Hepatocyte (in vitro differentiated cells): ENCODE measurements at regions not wholly inside any gene's neighbourhood (a gene's known extent, or its start where the extent isn't known, plus 50 kb on each side); places are given as distances from the start of the nearest gene placed in this dataset.

Experiments
- DNase-seq: peaks from one replicate; pipeline ENCODE4 v3.0.0-alpha.2; 2016; ENCODE audit warnings: low spot score
- H2AFZ ChIP-seq: fragments of 200-600 bp; sonication (generic); 2 replicates; pipeline ENCODE4 v1.6.0; 2016; ENCODE audit warnings: antibody characterized with exemption, mild to moderate bottlenecking
- H3K27ac ChIP-seq: fragments of 200-600 bp; sonication (generic); 2 replicates; pipeline ENCODE4 v1.5.1; 2016; ENCODE audit warnings: mild to moderate bottlenecking
- H3K27me3 ChIP-seq: fragments of 200-600 bp; sonication (generic); 2 replicates; pipeline ENCODE4 v1.6.1; 2016
- H3K36me3 ChIP-seq: fragments of 200-600 bp; sonication (generic); replicated peaks from 2 replicates; pipeline ENCODE4 v1.5.1; 2016; ENCODE audit warnings: low read depth; ENCODE audit not compliant: insufficient read depth
- H3K4me1 ChIP-seq: fragments of 200-600 bp; sonication (generic); 2 replicates; pipeline ENCODE4 v1.5.1; 2016; ENCODE audit warnings: mild to moderate bottlenecking, moderate library complexity; ENCODE audit not compliant: insufficient read depth
- H3K4me2 ChIP-seq: fragments of 200-600 bp; sonication (generic); 2 replicates; pipeline ENCODE4 v1.6.0; 2016
- H3K4me3 ChIP-seq: fragments of 200-600 bp; sonication (generic); 2 replicates; pipeline ENCODE4 v1.5.1; 2016; ENCODE audit warnings: mild to moderate bottlenecking
- H3K79me2 ChIP-seq: fragments of 200-600 bp; sonication (generic); 2 replicates; pipeline ENCODE4 v1.6.0; 2017; ENCODE audit warnings: mild to moderate bottlenecking
- H3K9me2 ChIP-seq: fragments of 200-600 bp; sonication (generic); replicated peaks from 2 replicates; pipeline ENCODE4 v1.6.0; 2017; ENCODE audit warnings: mild to moderate bottlenecking; ENCODE audit not compliant: insufficient read depth
- H3K9me3 ChIP-seq: fragments of 200-600 bp; sonication (generic); 2 replicates; pipeline ENCODE4 v1.5.1; 2016; ENCODE audit warnings: low read depth, mild to moderate bottlenecking
- H4K20me1 ChIP-seq: fragments of 200-600 bp; sonication (generic); 2 replicates; pipeline ENCODE4 v1.6.0; 2016; ENCODE audit warnings: mild to moderate bottlenecking; ENCODE audit not compliant: insufficient read depth, poor library complexity, severe bottlenecking
- EZH2 ChIP-seq: fragments of 200-600 bp; sonication (generic); IDR thresholded peaks from 2 replicates; pipeline ENCODE4 v1.6.1; 2016; ENCODE audit warnings: antibody characterized with exemption, mild to moderate bottlenecking, borderline replicate concordance
- EZH2phosphoT487 ChIP-seq: fragments of 200-600 bp; sonication (generic); IDR thresholded peaks from one replicate; pipeline ENCODE4 v1.6.1; 2018; ENCODE audit warnings: antibody characterized with exemption, mild to moderate bottlenecking, low read depth, moderate library complexity; ENCODE audit not compliant: unreplicated experiment, severe bottlenecking
- WGBS: methylation state at CpG from one replicate; pipeline ENCODE4 v1.1.6; 2016; ENCODE audit warnings: low lambda C conversion rate; ENCODE audit errors: missing lambda C conversion rate; 5-methylcytosine and 5-hydroxymethylcytosine counted together
- TF ChIP-seq, protein P1 (sequence below): fragments of 200-600 bp; sonication (generic); IDR thresholded peaks from 2 replicates; pipeline ENCODE4 v1.5.1; 2016; ENCODE audit warnings: antibody characterized with exemption, mild to moderate bottlenecking; ENCODE audit not compliant: poor library complexity

DNA sequence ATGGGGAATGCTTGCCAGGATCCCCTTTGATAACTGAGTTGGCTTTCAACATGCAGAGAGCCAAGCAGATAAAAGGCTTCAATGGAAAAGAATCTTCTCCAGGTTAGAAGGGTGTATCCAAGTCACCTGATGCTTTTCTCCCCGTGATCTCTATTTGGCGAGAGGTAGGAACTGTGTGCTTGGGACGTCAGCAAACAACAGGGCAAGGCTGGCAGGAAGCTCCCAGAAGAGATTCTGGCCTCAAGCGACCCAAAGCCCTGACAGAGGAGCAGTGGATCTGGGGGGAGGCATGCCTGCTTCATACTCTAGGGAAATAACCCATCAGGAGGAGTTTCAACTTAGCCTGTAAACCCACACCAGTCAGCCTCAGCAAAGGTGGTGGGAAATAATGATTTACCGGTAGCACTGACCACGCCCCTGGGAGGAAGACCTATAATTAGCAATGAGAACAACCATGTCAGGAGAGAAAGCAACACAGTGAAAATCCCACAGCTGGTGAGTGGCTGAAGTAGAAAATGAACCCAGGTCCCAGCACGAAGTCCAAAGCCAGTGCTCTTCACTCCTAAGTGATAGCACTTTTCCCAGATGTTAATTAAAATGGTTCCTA, 76.3 kb upstream of the SEC11C start:
- no peaks in the 10 kb centered on the region for H4K20me1 ChIP-seq
- TF ChIP-seq EZH2phosphoT487, result no peak
- no peak for TF ChIP-seq EZH2
- TF ChIP-seq, protein P1, sequence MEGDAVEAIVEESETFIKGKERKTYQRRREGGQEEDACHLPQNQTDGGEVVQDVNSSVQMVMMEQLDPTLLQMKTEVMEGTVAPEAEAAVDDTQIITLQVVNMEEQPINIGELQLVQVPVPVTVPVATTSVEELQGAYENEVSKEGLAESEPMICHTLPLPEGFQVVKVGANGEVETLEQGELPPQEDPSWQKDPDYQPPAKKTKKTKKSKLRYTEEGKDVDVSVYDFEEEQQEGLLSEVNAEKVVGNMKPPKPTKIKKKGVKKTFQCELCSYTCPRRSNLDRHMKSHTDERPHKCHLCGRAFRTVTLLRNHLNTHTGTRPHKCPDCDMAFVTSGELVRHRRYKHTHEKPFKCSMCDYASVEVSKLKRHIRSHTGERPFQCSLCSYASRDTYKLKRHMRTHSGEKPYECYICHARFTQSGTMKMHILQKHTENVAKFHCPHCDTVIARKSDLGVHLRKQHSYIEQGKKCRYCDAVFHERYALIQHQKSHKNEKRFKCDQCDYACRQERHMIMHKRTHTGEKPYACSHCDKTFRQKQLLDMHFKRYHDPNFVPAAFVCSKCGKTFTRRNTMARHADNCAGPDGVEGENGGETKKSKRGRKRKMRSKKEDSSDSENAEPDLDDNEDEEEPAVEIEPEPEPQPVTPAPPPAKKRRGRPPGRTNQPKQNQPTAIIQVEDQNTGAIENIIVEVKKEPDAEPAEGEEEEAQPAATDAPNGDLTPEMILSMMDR, result no peak
- no peak overlapping the region for H3K27ac ChIP-seq
- WGBS, result 71% methylated on average over 7 of the region's 7 CpGs
- H3K9me2 ChIP-seq, result no peaks in the 10 kb centered on the region
- H3K79me2 ChIP-seq, result no peaks in the 10 kb centered on the region
- no peak overlapping the region for H3K4me2 ChIP-seq
- H3K36me3 ChIP-seq, result no peaks in the 10 kb centered on the region
- no peak for DNase-seq
- peaks cover 10% of the 10 kb centered on the region for H3K4me1 ChIP-seq
- H3K9me3 ChIP-seq, result no peaks in the 10 kb centered on the region
- no peak overlapping the region for H2AFZ ChIP-seq
- no peak overlapping the region for H3K4me3 ChIP-seq
- no peaks in the 10 kb centered on the region for H3K27me3 ChIP-seq

DNA sequence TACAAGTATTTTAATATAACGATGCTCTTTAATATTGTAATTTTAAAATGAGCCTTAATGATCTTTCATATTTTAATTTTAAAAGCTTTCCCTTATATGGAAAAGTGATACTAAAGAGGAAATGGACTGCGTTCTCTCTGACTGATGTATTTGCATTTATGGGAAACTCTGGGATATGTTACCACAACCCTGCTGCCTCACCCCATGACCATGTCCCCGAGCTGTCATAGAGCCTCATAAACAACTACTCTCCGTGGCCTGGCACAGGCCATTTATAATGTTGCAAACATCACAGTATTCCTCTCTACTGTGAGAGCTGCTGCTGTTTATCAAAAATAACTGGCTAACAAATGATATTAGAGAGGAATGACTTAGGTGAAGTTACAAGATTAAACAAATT, 75.8 kb upstream of the SEC11C start:
- Histone ChIP-seq H3K4me1 (peaks cover 10% of the 10 kb centered on the region), H2AFZ (no peak overlapping the region), H3K4me2 (no peak overlapping the region), H3K9me2 (no peaks in the 10 kb centered on the region), H3K79me2 (no peaks in the 10 kb centered on the region), H3K36me3 (no peaks in the 10 kb centered on the region), H3K4me3 (no peak overlapping the region), H4K20me1 (no peaks in the 10 kb centered on the region), H3K27me3 (no peaks in the 10 kb centered on the region), H3K9me3 (no peaks in the 10 kb centered on the region), H3K27ac (no peak overlapping the region)
- no peak for DNase-seq
- TF ChIP-seq EZH2phosphoT487, result no peak
- TF ChIP-seq, protein P1, result no peak
- TF ChIP-seq EZH2, result no peak
- 63% methylated on average over 4 of the region's 4 CpGs for WGBS

DNA sequence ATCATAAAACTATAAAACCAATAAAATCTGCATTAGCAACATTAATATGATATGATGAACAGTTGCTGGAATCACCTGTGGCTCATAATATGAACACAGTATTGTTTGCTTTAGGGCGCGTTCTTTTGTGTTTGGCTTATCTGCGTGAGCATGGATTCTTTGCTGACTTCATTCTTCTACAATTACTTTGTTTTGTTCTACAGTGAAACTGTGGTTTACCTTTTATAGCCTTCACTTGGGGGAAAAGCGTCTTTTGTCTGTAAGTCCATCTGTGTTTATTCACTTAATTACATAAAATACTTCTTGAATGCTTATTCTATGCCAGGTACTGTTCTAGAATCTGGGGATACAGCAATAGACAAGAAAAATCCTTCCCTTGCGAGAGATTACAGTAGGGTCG, 74.0 kb upstream of the SEC11C start:
- H3K27ac ChIP-seq, result peak overlapping the region; percentile 54
- H3K36me3 ChIP-seq, result no peaks in the 10 kb centered on the region
- H3K27me3 ChIP-seq, result no peaks in the 10 kb centered on the region
- 48% methylated on average over 6 of the region's 6 CpGs for WGBS
- no peaks in the 10 kb centered on the region for H4K20me1 ChIP-seq
- no peaks in the 10 kb centered on the region for H3K79me2 ChIP-seq
- no peak overlapping the region for H3K4me3 ChIP-seq
- TF ChIP-seq EZH2, result no peak
- TF ChIP-seq EZH2phosphoT487, result no peak
- TF ChIP-seq, protein P1, result no peak
- no peak for DNase-seq
- H3K9me3 ChIP-seq, result no peaks in the 10 kb centered on the region
- H2AFZ ChIP-seq, result no peak overlapping the region
- H3K4me2 ChIP-seq, result no peak overlapping the region
- H3K4me1 ChIP-seq, result peaks cover 10% of the 10 kb centered on the region
- H3K9me2 ChIP-seq, result no peaks in the 10 kb centered on the region
